GM18499 (cell line): ENCODE measurements at regions not wholly inside any gene's neighbourhood (a gene's known extent, or its start where the extent isn't known, plus 50 kb on each side); places are given as distances from the start of the nearest gene placed in this dataset.
"Not testable (repeated sequence)": the region's sequence is repeated elsewhere in the genome, so short reads cannot be mapped to it uniquely, and the experiment has no call there.

Experiments
- ATAC-seq: cut with Tn5 transposase; IDR thresholded peaks from one replicate; pipeline ENCODE4 v1.9.1; 2021; ENCODE audit warnings: moderate number of reproducible peaks; ENCODE audit not compliant: insufficient read depth, unreplicated experiment

DNA sequence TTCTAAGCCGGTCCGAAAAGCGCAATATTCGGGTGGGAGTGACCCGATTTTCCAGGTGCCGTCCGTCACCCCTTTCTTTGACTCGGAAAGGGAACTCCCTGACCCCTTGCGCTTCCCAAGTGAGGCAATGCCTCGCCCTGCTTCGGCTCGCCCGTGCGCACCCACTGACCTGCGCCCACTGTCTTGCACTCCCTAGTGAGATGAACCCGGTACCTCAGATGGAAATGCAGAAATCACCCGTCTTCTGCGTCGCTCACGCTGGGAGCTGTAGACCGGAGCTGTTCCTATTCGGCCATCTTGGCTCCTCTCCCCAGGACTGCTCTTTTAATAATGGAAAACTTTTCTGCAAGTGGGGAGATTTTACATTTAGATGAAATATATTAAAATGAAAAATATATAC, 297.5 kb downstream of the LNPK start:
- ATAC-seq: not testable (repeated sequence)

DNA sequence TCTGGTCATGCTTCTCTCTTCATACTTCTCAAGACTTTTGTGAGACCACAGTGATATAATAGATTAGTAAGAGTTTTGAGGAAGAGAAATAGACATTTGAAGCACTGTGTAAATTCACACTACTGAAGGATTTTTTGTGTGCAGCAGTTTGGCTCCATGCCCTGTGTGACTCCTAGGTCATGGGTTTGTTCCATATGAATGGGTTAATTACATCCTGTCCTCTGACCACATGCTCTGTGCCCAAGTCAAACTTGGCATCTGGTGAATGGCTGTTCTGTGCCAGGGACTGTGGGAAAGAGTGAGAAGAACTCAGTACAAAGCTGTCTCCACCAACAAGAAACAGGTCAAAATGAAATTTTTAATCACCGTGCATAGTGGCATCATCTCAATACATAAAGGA, 304.0 kb downstream of the LNPK start:
- ATAC-seq: no peak

DNA sequence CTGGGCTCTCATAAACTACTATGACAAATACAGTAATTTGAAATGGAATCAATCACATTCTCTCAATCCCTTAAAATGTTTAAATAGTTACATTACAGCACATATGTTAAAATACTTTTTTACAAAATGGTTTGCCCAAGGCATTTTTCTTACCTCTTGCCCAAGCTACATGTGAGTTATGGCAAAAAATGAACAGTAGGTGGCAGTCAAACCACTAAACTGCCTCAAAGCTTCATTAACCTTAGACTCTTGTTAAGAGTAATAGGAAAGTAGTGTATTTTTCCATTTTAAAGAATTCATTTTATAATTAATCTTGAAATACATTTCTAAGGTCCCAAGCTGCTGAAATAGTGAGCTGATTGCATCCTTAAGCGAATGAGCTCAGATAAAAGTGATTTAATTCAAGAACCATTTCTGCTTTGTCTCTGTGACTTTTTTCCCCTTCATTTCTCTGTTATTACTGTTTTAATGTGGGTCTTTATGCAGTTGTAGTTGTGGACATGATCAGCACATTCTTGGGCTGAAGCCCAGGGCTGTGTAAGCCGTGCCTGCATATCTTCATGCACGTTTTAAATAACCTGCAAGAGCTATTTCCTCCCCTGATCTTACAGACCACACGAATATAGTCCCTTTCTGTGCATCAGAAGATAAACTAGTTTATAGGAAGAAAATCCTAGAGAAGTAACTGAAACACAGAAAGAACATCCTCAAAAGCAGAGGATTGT, 311.8 kb downstream of the LNPK start:
- no peak for ATAC-seq

DNA sequence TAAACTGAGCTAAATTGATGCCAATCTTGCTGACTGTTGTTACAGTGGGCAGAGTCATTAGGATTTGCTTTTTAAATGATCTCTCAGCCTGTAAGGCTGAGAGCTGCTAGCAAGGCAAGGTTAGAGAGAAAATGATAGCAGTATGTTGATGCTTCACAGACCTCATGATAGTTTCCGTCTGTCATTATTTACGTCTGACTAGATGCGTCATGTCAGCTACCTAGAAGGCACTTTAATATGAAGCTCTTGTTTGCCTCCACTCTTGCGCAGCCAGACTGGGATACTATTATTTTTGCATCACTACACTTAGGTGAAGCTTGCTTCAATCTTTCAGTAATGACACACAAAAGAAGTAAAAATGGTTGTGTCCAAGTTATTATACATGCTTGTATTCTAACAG, 313.8 kb downstream of the LNPK start:
- ATAC-seq: no peak

DNA sequence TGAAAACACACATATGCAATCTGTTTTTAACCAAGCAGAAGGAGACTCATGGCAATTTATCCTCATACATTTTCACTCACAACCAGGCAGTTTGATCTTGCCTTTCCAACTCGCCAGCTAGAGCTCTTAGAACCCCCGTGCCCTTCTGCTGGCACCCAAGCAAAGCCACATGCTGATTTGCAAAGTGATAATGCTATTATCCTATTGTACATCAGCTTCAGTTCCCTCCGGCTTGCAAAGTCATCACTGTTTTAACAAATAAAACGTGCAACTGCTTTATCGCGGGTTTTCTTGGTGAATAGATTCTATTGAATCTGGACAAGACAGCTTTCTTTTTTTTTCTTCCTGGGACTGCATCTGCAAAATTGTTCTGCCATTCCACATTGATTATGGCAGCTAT, 314.6 kb downstream of the LNPK start:
- no peak for ATAC-seq

DNA sequence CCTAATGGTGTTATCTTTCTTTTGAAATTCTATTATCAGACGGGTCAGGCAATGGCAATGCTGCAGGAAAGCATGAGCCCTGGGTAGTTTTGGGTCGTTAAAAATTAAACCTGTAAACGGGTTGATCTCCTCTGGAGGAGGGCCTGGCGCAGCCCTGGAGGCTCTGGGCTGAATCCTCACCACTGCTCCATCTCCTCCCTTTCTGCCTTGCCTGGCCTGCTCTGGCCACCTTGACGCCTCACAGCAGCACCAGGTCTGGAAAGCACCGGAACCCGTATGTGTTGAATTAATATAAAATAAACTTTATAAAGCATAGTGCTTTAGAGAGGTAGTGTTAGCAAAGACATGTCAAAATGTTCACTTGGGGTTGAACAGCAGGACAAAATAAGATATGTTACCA, 316.1 kb downstream of the LNPK start:
- no peak for ATAC-seq

DNA sequence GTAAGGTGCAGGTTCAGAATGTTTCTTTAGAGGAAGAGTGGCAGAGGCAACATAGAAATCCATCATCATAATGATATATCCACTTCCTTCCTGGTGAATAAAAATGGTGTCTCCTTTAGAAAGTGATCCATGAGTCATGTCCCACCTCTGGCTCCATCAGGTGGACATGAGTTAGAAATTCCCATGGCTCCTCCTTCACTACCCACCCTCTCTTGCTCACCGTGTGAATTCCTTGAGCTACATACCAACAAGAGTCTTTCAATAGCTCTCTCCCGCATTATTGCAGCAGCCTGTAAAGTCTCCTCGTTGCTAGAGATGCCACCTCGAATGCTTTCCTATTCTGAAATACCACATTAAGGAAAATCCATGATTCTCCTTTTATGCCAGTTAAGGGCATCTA, 317.6 kb downstream of the LNPK start:
- ATAC-seq: no peak

DNA sequence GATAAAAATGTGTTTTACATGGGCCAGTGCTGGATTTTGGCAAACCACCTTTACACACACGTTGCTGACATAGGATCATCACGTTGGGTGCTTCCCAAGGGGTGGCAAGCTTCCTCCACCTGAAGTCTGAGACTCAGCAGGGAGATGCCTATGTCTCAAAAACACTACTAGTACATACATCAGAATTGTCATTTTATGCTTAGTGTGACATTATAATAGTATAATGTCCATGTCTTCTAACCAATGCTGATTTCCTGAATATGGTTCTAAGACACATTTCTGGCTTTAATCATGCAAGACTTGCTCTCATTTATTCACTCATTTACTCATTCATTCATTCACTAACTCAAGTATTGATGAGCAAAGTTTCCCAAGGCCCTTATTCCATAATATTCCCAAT, 322.3 kb downstream of the LNPK start:
- ATAC-seq: no peak

DNA sequence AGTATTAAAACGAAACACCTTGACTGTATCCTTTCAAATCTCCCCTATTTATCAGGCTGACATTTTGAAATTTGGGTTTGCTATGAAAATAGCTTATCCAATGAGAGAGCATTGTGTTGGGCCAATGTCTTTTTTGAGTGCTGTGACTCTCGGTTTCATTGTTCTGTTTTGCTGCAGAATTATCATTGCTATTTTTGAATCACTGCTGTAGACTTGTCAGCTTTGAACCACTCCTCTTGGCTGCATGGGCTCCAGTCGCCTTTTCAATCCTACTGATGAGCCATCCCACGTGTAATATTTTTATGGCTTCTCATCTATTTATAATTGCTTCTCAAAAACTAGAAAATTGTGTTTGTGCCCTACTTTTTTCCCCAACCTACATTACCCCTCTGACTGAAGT, 322.8 kb downstream of the LNPK start:
- ATAC-seq: no peak

DNA sequence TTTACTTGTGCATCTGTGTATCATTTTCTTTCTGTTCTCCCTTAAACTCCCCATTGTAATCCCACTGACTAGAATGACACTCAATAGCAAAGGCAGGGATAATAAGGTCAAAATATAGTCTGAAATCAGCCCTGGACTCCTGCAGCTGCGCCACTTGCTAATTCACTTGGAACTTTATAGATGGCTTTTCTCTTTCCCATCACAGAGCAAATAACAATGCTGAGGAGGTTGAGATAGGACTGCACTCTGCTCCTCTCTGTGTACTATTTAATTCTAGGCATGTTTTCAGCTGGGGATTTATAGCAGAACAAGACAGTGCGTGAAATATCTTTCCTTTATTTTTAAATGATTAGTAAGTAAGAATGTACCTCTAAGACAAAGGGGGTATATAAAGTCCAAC, 324.2 kb downstream of the LNPK start:
- no peak for ATAC-seq

DNA sequence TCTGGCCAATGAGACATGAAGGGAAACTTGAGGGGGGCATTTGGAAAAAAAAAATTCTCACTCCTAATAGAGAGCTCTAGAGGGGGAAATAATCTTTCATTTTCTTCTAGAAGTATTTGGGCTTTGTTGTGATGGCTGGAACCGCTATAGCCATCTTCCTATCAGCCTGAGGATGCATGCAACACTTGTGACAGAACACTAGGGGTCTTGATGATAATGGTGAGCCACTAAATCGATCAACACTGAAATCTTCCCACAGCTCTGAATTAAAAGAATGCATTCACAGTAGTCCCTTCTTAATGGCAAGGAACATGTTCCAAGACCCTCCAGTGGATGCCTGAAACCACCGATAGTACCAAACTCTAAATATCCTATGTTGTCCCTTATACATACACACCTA, 325.3 kb downstream of the LNPK start:
- ATAC-seq: no peak

DNA sequence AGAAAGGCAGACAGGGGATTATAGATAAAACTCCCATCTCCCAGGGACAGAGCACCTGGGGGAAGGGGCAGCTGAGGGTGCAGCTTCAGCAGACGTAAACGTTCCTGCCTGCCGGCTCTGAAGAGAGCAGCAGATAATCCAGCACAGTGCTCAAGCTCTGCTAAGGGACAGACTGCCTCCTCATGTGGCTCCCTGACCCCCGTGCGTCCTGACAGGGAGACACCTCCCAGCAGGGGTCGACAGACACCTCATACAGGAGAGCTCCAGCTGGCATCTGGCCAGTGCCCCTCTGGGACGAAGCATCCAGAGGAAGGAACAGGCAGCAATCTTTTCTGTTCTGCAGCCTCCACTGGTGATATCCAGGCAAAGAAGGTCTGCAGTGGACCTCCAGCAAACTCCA, 333.3 kb downstream of the LNPK start:
- not testable (repeated sequence) for ATAC-seq

DNA sequence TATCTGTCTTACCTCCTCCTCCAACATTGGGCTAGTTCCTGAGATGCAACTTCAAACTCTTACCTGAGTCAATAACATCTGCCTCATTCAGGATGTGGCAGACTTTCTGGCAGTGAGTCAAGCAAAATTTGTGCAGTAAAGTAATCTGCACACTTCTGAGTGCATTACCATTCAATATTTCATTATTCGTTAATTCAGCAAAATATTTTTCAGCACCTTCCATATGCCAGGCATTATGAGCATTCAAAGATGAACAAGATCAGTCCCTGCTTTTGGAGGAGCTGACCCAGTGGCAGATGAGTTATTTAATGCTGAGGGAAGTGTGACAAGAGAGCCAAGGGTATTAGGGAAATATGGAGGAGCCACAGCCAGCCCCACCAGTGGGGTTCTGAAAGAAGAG, 339.7 kb downstream of the LNPK start:
- ATAC-seq: no peak

DNA sequence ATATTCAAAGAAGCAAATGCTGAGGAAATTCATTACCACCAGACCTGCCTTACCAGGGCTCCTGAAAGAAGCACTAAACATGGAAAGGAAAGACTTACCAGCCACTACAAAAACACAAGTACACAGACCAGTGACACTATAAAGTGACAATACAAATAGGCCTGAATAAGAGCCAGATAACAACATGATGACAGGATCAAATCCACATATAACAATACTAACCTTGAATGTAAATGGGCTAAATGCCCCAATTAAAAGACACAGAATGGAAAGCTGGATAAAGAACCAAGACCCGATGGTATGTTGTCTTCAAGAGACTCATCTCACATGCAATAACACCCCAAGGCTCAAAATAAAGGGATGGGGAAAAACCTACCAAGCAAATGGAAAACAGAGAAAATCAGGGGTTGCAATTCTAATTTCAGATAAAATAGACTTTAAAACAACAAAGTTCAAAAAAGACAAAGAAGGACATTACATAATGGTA, 353.4 kb downstream of the LNPK start:
- ATAC-seq: no peak

DNA sequence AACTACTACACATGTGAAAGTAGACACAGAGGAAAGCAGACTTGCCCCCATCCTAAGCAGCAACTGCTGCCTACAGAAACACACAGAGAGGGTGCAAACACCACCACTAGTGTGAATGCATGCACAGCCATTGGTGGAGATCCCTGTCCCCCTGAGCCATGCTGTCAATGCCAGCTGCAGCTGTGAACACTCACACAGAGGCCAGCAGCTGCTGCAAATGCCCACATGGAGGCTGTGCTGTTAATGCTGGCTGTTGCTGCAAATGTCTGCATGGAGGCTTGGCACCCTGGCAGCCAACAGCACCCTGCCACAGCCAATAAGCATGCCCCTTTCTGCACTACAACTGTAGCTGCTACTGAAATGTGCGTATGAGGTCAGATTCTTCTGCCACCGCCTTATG, 355.0 kb downstream of the LNPK start:
- no peak for ATAC-seq

DNA sequence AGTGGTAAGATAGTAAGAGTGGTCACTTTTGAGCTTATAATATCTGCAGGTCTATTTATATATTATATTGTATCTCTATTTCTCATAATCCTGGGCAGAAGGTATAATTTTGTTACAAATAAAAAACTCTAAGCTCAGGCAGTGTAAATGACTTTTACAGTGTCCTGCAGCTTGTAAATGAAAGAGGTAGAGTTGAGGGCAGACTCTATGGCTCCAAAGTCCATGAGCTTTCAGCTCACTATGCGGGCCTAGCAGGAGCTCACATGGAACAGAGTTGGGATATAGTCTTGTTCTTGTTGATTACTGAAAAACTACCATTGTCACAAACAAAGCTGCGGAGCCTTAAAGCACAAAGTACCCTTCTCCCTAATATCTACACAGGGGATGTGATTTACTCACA, 361.4 kb downstream of the LNPK start:
- ATAC-seq: no peak

DNA sequence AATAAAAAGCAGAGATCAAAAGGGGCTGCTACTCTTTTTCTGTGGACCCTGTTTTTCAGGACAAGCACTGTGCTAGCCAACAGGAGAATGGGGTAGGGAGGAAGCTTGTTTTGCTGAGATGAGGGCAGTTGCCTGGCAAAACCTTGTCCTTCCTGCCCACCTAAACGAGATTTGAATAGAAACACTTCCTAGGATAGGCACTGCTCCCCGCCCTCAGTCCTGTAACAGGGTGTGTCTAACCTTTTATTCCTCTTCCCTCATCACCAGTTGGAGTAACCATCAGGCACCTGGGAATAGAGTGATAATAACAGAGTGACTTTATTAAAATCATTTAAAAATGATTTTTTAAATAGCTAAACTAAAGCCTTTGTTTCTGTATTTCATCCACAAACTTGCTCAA, 368.8 kb downstream of the LNPK start:
- ATAC-seq: no peak

DNA sequence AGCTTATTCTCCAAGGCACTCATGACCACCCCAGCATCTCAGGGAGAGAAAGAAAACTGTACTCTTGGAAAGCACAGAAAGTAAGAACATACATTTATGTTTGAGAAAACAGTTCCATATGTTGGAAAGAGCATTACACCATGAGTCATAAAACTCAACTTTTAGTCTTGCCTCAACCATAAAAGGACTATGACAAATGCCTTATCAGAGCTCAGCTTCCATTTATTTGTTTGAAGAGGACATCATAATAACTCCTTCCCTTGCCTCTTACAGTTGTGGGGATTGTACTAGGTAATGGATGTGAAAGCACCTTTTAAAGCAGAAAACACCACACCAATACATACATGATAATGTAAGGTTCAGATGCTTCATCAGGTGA, 370.8 kb downstream of the LNPK start:
- ATAC-seq: no peak

DNA sequence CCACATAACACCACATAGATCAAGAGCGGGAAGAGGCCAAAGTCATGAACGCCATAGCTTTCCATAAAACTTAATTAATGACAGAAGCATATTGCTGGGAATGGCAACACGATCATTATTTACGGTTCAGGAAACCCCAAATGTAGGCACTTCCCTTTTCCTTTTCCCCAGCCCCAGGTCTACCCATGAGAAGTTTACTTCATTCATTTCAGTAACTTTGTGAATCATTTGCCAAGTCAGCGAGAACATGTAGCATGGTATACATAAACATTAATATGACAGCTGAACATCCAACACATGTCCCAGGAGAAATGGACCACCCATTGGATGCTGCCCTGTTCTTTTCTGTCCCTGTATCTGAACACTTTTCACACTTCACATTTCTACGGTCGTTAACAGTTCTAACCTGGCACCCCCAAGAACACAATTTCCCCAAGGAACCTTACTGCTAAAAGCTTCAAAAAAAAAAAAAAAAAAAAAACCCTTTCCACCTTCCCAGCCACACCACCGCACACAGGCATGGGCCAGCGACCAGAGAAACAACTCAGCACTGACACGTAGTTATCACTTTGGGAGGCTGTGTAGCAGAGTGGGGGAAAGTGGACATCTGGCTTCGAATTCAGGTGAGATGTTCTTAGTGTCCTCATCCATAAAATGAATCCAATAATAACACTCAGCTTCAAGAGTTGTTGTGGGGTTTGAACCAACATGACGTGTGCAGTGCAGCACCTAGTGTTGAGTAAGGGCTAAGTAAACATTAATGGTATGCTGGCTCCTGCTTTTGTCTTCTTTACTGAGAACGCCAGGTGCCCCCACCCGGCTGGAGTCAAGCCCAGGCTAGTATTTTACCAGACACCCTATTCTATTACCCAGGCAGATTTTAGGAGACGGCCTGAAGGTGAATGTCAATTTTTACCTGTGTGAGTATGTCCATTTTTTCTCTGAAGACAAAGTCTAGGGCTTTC, 371.5 kb downstream of the LNPK start:
- no peak for ATAC-seq

DNA sequence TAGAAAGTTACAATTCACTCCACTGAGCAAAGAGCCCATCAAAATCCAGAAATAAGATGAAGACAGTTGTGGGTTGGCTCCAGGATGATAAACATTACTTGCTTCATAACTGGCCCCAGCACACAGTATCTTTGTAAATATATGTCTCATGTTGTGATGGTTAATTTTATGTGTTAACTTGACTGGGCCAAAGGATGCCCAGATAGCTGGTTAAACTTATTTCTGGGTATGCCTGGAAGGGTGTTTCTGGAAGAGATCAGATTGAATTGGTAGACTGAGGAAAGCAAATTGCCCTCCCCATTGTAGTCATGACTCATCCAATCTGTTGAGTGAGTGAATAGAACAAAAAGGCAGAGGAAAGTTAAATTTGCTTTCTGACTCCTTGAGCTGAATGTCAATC, 373.8 kb downstream of the LNPK start:
- ATAC-seq: no peak

DNA sequence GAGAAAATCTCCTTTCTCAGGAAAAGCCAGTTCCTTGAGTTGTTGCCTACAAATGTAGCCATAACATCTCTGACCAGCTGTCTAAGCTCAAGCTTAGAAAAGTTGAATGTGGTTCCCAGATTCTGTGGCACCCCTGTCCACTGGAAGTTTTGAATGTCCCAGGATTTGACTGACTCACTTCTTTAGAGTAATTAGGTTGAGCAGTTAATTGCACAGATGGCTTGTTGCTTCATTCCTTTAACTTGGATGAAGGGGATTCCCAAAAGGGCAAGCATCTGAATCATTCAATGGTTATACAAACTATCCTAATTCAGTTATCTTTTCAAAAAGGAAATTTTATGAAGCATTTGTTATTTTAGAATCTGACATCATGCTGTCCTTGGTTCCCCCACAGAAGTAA, 374.7 kb downstream of the LNPK start:
- no peak for ATAC-seq

DNA sequence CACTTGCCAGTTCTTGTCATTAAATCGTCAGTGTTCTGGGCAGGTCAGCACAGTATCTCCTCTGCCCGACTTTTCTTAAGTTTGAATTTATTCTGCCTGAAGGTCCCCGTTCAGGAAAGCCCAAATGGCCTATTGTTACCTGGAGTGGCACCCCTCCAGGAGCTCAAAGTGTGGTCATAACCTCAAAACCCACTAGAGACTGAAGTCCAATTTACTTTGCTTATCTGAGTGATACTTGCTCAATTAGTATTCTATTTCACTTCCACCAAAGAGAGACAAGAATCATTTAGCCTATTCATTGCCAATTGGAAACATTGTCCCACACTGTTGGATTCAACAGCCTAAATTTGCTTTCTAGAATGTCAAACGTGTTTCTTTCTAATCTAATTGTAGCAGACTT, 375.3 kb downstream of the LNPK start:
- no peak for ATAC-seq
